ENCODE measurements at regions not wholly inside any gene's neighbourhood (a gene's known extent, or its start where the extent isn't known, plus 50 kb on each side); places are given as distances from the start of the nearest gene placed in this dataset.

GRCh38 chr2:190809139-190809764, 71.4 kb upstream of the GLS start:
- peak; percentile 47 for DNase-seq (ENCODE audit: low spot score)

GRCh38 chr2:190809876-190810525, 70.6 kb upstream of the GLS start:
- DNase-seq (ENCODE audit: low spot score): peak; percentile 66

GRCh38 chr2:190810981-190811587, 69.5 kb upstream of the GLS start:
- DNase-seq (ENCODE audit: low spot score): no peak

- no peak for DNase-seq (ENCODE audit: low spot score)
Observed at GRCh38 chr2:190811811-190812210, 68.8 kb upstream of the GLS start.

GRCh38 chr2:190812506-190813294, 67.9 kb upstream of the GLS start:
- no peak for DNase-seq (ENCODE audit: low spot score)

GRCh38 chr2:190815226-190815625, 65.4 kb upstream of the GLS start:
- peak; percentile 46 for DNase-seq (ENCODE audit: low spot score)

- DNase-seq (ENCODE audit: low spot score): no peak
Observed at GRCh38 chr2:190817082-190817481, 63.5 kb upstream of the GLS start.

- DNase-seq (ENCODE audit: low spot score): no peak
Observed at GRCh38 chr2:190819840-190820301, 60.8 kb upstream of the GLS start.

GRCh38 chr2:190820416-190820815, 60.2 kb upstream of the GLS start:
- DNase-seq (ENCODE audit: low spot score): no peak

GRCh38 chr2:190822043-190822442, 58.6 kb upstream of the GLS start:
- no peak for DNase-seq (ENCODE audit: low spot score)

- DNase-seq (ENCODE audit: low spot score): no peak
Observed at GRCh38 chr2:190827720-190828119, 52.9 kb upstream of the GLS start.

GRCh38 chr2:190829642-190830041, 51.0 kb upstream of the GLS start:
- DNase-seq (ENCODE audit: low spot score): no peak

Data from kidney tubule cell (primary cell).